H9 (cell line): ENCODE measurements at regions not wholly inside any gene's neighbourhood (a gene's known extent, or its start where the extent isn't known, plus 50 kb on each side); places are given as distances from the start of the nearest gene placed in this dataset.

ENCODE experiments used
- DNase-seq: peaks from one replicate; pipeline ENCODE4 v3.0.0-alpha.2; 2017
- H2AFZ ChIP-seq: one replicate; pipeline ENCODE4 v1.6.1; 2013; ENCODE audit warnings: mild to moderate bottlenecking, low read length, control low read depth, moderate library complexity
- H2AK5ac ChIP-seq: 2 replicates; pipeline ENCODE4 v1.6.1; 2013; ENCODE audit warnings: low read length, control low read depth, mixed read lengths; ENCODE audit not compliant: insufficient read length
- H2BK120ac ChIP-seq: one replicate; pipeline ENCODE4 v1.6.1; 2013; ENCODE audit warnings: low read depth, mild to moderate bottlenecking, low read length, control low read depth, inconsistent platforms; ENCODE audit not compliant: poor library complexity, severe bottlenecking
- H2BK12ac ChIP-seq: 2 replicates; pipeline ENCODE4 v1.6.1; 2013; ENCODE audit warnings: low read length, control low read depth, mixed read lengths, low read depth; ENCODE audit not compliant: insufficient read length
- H2BK15ac ChIP-seq: 2 replicates; pipeline ENCODE4 v1.6.1; 2013; ENCODE audit warnings: low read depth, low read length, control low read depth
- H2BK20ac ChIP-seq: one replicate; pipeline ENCODE4 v1.6.1; 2013; ENCODE audit warnings: low read depth, mild to moderate bottlenecking, low read length, control low read depth, inconsistent platforms; ENCODE audit not compliant: poor library complexity, severe bottlenecking
- H2BK5ac ChIP-seq: 2 replicates; pipeline ENCODE4 v1.6.1; 2013; ENCODE audit warnings: low read length, control low read depth, mixed read lengths; ENCODE audit not compliant: insufficient read length
- H3K14ac ChIP-seq: 2 replicates; pipeline ENCODE4 v1.6.1; 2013; ENCODE audit warnings: low read length, control low read depth; ENCODE audit not compliant: insufficient read depth
- H3K18ac ChIP-seq: 2 replicates; pipeline ENCODE4 v1.6.1; 2013; ENCODE audit warnings: low read depth, mild to moderate bottlenecking, mixed read lengths, low read length, control low read depth; ENCODE audit not compliant: insufficient read length
- H3K23ac ChIP-seq: 2 replicates; pipeline ENCODE4 v1.6.1; 2013; ENCODE audit warnings: low read length, control low read depth, mixed read lengths, low read depth; ENCODE audit not compliant: insufficient read length
- H3K23me2 ChIP-seq: 2 replicates; pipeline ENCODE4 v1.6.1; 2013; ENCODE audit warnings: low read depth, mild to moderate bottlenecking, mixed read lengths, low read length, control low read depth; ENCODE audit not compliant: insufficient read length, poor library complexity, severe bottlenecking
- H3K27ac ChIP-seq: 2 replicates; pipeline ENCODE4 v1.5.1; 2013; ENCODE audit warnings: low read length, control low read depth, mixed read lengths, low read depth; ENCODE audit not compliant: insufficient read length
- H3K27me3 ChIP-seq: 2 replicates; pipeline ENCODE4 v1.6.1; 2013; ENCODE audit warnings: low read length, control low read depth, inconsistent platforms; ENCODE audit not compliant: insufficient read depth
- H3K4ac ChIP-seq: 2 replicates; pipeline ENCODE4 v1.6.1; 2013; ENCODE audit warnings: low read depth, mild to moderate bottlenecking, control low read depth, inconsistent platforms, low read length, moderate library complexity
- H3K4me1 ChIP-seq: 2 replicates; pipeline ENCODE4 v1.6.1; 2013; ENCODE audit warnings: low read length, control low read depth, inconsistent platforms; ENCODE audit not compliant: insufficient read depth
- H3K4me2 ChIP-seq: 2 replicates; pipeline ENCODE4 v1.6.1; 2013; ENCODE audit warnings: low read length, control low read depth, mixed read lengths; ENCODE audit not compliant: insufficient read length, insufficient read depth
- H3K56ac ChIP-seq: 2 replicates; pipeline ENCODE4 v1.6.1; 2013; ENCODE audit warnings: low read depth, mild to moderate bottlenecking, mixed read lengths, low read length, control low read depth; ENCODE audit not compliant: insufficient read length
- H3K79me1 ChIP-seq: 2 replicates; pipeline ENCODE4 v1.6.1; 2013; ENCODE audit warnings: low read depth, mild to moderate bottlenecking, moderate library complexity, low read length, control low read depth, inconsistent platforms; ENCODE audit not compliant: insufficient read depth, poor library complexity, severe bottlenecking
- H3K79me2 ChIP-seq: 2 replicates; pipeline ENCODE4 v1.6.1; 2013; ENCODE audit warnings: low read length, control low read depth, inconsistent platforms; ENCODE audit not compliant: insufficient read depth
- H3K9ac ChIP-seq: 2 replicates; pipeline ENCODE4 v1.6.1; 2013; ENCODE audit warnings: low read length, control low read depth, mixed read lengths; ENCODE audit not compliant: insufficient read length; ENCODE audit errors: extremely low read depth
- H3K9me3 ChIP-seq: one replicate; pipeline ENCODE4 v1.6.1; 2013; ENCODE audit warnings: low read depth, low read length, inconsistent platforms; ENCODE audit not compliant: control insufficient read depth
- H3T11ph ChIP-seq: one replicate; pipeline ENCODE4 v1.6.1; 2013; ENCODE audit warnings: mild to moderate bottlenecking, low read length, control low read depth, inconsistent platforms
- H4K20me1 ChIP-seq: one replicate; pipeline ENCODE4 v1.6.1; 2013; ENCODE audit not compliant: control insufficient read depth, insufficient read length, insufficient read depth
- H4K5ac ChIP-seq: 2 replicates; pipeline ENCODE4 v1.6.1; 2013; ENCODE audit warnings: low read depth, mild to moderate bottlenecking, mixed read lengths, low read length, control low read depth; ENCODE audit not compliant: insufficient read length
- H4K8ac ChIP-seq: replicated peaks from 2 replicates; pipeline ENCODE4 v1.6.1; 2013; ENCODE audit warnings: low read length, control low read depth, mixed read lengths, low read depth; ENCODE audit not compliant: insufficient read length
- H4K91ac ChIP-seq: 2 replicates; pipeline ENCODE4 v1.6.1; 2013; ENCODE audit warnings: low read depth, mild to moderate bottlenecking, moderate library complexity, mixed read lengths, low read length, control low read depth; ENCODE audit not compliant: insufficient read length
- H3K27ac Mint-ChIP-seq, 3 experiments: 2 replicates in 2 of 3; 3 replicates in 1 of 3; pipeline ENCODE4 v1.8.0; 2020 to 2021; ENCODE audit warnings: mixed read lengths in 3 of 3, mild to moderate bottlenecking in 1 of 3, moderate library complexity in 1 of 3
- H3K27me3 Mint-ChIP-seq: 2 replicates; pipeline ENCODE4 v1.8.0; 2021; ENCODE audit warnings: low read depth, mild to moderate bottlenecking, moderate library complexity, mixed read lengths
- H3K36me3 Mint-ChIP-seq, 3 experiments: 2 replicates in 2 of 3; 3 replicates in 1 of 3; pipeline ENCODE4 v1.8.0; 2020 to 2021; ENCODE audit warnings: low read depth in 3 of 3, mixed read lengths in 3 of 3; ENCODE audit not compliant: insufficient read depth in 1 of 3
- H3K4me1 Mint-ChIP-seq, 2 experiments: 2 replicates each; pipeline ENCODE4 v1.8.0; 2020; ENCODE audit warnings: mixed read lengths in 2 of 2
- H3K4me3 Mint-ChIP-seq, 2 experiments: 2 replicates in 1 of 2; 3 replicates in 1 of 2; pipeline ENCODE4 v1.8.0; 2020 to 2021; ENCODE audit warnings: mild to moderate bottlenecking in 2 of 2, mixed read lengths in 2 of 2, moderate library complexity in 1 of 2
- H3K9me3 Mint-ChIP-seq, 2 experiments: 2 replicates in 1 of 2; 3 replicates in 1 of 2; pipeline ENCODE4 v1.8.0; 2020; ENCODE audit warnings: mild to moderate bottlenecking in 2 of 2, mixed read lengths in 2 of 2, moderate library complexity in 1 of 2
- WGBS: extraction: QIAGEN DNeasy Blood & Tissue Kit; methylation state at CpG from one replicate; pipeline ENCODE4 v1.1.7; 2013; ENCODE audit warnings: missing lambda C conversion rate, low lambda C conversion rate, mixed read lengths; ENCODE audit not compliant: insufficient read length; ENCODE audit errors: extremely low coverage; 5-methylcytosine and 5-hydroxymethylcytosine counted together
- TF ChIP-seq, protein P1 (sequence below): fragments of 200-600 bp; sonication (generic); conservative IDR thresholded peaks from 3 replicates; pipeline ENCODE4 v1.8.0; 2021; ENCODE audit warnings: antibody characterized with exemption, mild to moderate bottlenecking

DNA sequence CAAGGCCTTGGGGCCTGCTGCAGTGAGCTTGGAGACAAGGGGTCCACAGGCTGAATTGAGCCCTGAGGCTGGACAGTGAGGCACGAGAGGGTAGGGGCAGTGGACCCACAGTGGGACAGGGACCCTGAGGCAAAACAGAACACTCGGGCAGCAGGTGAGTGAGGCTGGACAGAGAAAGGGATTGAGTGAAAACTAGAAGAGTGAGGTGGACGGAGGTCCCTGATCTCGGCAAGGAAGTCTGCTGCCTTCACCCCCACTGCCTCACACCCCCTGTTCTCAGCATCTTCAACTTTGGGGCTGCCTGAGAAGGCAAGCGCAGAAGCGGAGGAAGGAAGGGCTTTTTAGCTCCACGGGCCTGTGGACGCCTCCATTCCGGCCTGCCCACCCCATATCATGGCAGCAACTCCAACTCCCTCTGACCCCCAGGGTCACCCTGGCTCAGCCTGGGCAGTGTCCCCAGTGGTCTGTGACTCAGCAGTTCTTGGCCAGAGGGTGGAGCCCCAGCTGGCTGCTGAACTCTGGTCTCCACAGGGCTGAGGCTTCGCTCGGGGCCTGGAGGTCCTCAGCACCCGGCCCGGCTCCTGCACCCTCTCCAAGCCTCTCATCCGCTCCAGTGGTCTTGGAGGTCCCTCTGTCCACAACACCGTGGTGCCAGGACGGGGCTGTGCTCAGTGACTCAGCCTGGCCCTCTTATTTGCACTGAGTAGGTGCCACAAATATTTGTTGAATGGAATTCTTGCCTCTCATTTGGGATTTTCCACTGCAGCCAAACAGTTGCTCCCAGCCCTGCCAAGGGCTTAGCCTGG is 60.0 kb upstream of the EPS8L3 start:
- Histone ChIP-seq H3K14ac (peak overlapping the region; percentile 68), H3K4ac (no peak overlapping the region), H3K9ac (no peak overlapping the region), H2AFZ (no peak overlapping the region), H2BK12ac (no peak overlapping the region), H4K91ac (no peak overlapping the region), H4K8ac (no peak overlapping the region), H3K18ac (peak overlapping the region; percentile 46), H2BK20ac (no peak overlapping the region), H2BK120ac (no peak overlapping the region), H3K23ac (no peak overlapping the region), H3K4me1 (no peaks in the 10 kb centered on the region), H3K9me3 (no peaks in the 10 kb centered on the region), H3K23me2 (no peaks in the 10 kb centered on the region), H4K20me1 (no peaks in the 10 kb centered on the region), H3K27ac (no peak overlapping the region), H2BK5ac (no peak overlapping the region), H3K79me1 (no peaks in the 10 kb centered on the region), H3K4me2 (no peak overlapping the region), H2BK15ac (no peak overlapping the region), H2AK5ac (no peak overlapping the region), H3K56ac (no peak overlapping the region), H3T11ph (no peak overlapping the region), H4K5ac (peak overlapping the region; percentile 11), H3K27me3 (no peaks in the 10 kb centered on the region), H3K79me2 (no peaks in the 10 kb centered on the region)
- no peaks in the 10 kb centered on the region; the same call in 1 of the 2 replicates for H3K27me3 Mint-ChIP-seq
- WGBS: no CpG with 5 or more reads among the region's 16 CpGs
- H3K27ac Mint-ChIP-seq: peak overlapping the region; percentile 2 to 73 (median 67); a peak in 3 of 7 replicates
- no peaks in the 10 kb centered on the region for H3K9me3 Mint-ChIP-seq
- peaks cover 8 to 16% of the 10 kb centered on the region in 2 experiments for H3K4me1 Mint-ChIP-seq
- TF ChIP-seq, protein P1, sequence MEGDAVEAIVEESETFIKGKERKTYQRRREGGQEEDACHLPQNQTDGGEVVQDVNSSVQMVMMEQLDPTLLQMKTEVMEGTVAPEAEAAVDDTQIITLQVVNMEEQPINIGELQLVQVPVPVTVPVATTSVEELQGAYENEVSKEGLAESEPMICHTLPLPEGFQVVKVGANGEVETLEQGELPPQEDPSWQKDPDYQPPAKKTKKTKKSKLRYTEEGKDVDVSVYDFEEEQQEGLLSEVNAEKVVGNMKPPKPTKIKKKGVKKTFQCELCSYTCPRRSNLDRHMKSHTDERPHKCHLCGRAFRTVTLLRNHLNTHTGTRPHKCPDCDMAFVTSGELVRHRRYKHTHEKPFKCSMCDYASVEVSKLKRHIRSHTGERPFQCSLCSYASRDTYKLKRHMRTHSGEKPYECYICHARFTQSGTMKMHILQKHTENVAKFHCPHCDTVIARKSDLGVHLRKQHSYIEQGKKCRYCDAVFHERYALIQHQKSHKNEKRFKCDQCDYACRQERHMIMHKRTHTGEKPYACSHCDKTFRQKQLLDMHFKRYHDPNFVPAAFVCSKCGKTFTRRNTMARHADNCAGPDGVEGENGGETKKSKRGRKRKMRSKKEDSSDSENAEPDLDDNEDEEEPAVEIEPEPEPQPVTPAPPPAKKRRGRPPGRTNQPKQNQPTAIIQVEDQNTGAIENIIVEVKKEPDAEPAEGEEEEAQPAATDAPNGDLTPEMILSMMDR: no peak
- H3K4me3 Mint-ChIP-seq: no peak overlapping the region
- no peak for DNase-seq
- no peaks in the 10 kb centered on the region for H3K36me3 Mint-ChIP-seq
